Fibroblast of the aortic adventitia (primary cell): ENCODE measurements at regions not wholly inside any gene's neighbourhood (a gene's known extent, or its start where the extent isn't known, plus 50 kb on each side); places are given as distances from the start of the nearest gene placed in this dataset.
"Not testable (repeated sequence)": the region's sequence is repeated elsewhere in the genome, so short reads cannot be mapped to it uniquely, and the experiment has no call there.

Experiments used
- DNase-seq: peaks from one replicate; pipeline ENCODE4 v3.0.0-alpha.2; 2010; ENCODE audit warnings: low read depth
- H3K4me3 ChIP-seq: 2 replicates; pipeline ENCODE4 v1.5.1; 2011; ENCODE audit warnings: low read depth, mild to moderate bottlenecking, control low read depth, low read length, moderate library complexity
- TF ChIP-seq, protein P1 (sequence below): IDR thresholded peaks from 2 replicates; pipeline ENCODE4 v1.5.1; 2011; ENCODE audit warnings: mild to moderate bottlenecking, low read length, control low read depth, inconsistent platforms; ENCODE audit not compliant: insufficient read depth

DNA sequence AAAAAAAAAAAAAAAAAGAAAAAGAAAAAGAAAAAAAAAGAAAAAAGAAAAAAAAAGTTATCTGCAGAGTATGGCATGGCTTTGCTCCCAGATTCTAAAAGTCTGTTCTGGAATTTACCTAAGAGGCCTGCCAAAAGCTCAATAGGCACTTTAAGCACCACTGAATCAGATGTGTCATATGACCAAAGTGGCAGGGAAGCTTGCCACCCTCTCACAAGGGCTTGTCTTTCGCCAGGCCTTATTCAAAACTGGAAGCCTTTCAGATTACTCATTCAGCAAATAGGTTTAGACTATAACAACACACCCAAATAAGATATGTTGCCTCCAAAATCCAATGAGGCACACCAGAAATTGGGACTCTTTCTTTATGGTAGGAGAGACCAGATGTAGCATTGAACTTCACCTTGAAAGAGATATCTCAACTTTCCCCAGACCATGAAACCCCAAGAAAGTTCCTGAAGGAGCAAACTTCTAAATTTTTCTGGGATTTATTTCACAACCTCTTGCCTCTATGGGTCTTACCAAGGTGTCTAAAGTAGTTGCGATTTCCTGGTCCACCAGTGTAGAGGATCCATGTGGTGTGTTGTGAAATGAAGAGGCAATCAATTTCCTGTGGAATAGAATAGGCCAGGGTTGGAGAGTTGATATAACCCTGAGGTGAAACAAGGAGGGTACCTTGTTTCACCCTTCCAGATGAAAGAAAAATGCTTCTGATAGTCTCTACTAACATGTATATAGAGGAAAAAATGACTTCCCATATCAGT, 218.8 kb downstream of the DAD1 start:
- TF ChIP-seq, protein P1, sequence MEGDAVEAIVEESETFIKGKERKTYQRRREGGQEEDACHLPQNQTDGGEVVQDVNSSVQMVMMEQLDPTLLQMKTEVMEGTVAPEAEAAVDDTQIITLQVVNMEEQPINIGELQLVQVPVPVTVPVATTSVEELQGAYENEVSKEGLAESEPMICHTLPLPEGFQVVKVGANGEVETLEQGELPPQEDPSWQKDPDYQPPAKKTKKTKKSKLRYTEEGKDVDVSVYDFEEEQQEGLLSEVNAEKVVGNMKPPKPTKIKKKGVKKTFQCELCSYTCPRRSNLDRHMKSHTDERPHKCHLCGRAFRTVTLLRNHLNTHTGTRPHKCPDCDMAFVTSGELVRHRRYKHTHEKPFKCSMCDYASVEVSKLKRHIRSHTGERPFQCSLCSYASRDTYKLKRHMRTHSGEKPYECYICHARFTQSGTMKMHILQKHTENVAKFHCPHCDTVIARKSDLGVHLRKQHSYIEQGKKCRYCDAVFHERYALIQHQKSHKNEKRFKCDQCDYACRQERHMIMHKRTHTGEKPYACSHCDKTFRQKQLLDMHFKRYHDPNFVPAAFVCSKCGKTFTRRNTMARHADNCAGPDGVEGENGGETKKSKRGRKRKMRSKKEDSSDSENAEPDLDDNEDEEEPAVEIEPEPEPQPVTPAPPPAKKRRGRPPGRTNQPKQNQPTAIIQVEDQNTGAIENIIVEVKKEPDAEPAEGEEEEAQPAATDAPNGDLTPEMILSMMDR: no peak
- DNase-seq: peak; percentile 84
- H3K4me3 ChIP-seq: no peak overlapping the region

DNA sequence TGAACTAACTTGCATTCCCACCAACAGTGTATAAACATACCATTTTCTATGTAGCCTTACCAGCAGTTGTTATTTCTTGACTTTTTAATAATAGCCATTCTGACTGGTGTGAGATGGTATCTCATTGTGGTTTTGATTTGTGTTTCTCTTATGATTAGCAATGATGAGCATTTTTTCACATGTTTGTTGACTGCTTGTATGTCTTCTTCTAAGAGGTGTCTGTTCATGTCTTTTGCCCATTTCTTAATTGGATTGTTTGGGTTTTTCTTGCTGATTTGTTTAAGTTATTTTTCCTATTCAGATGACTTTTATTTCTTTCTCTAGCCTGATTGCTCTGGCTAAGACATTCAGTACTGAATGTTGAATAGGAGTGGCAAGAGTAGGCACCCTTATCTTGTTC, 230.3 kb downstream of the DAD1 start:
- no peak overlapping the region for H3K4me3 ChIP-seq
- DNase-seq: no peak
- TF ChIP-seq, protein P1: no peak

DNA sequence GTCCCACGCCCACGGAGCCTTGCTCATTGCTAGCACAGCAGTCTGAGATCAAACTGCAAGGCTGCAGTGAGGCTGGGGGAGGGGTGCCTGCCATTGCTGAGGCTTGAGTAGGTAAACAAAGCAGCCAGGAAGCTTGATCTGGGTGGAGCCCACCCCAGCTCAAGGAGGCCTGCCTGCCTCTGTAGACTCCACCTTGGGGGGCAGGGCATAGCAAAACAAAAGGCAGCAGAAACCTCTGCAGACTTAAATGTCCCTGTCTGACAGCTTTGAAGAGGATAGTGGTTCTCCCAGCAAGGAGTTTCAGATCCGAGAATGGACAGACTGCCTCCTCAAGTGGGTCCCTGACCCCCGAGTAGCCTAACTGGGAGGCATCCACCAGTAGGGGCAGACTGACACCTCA, 239.7 kb downstream of the DAD1 start:
- H3K4me3 ChIP-seq, DNase-seq: not testable (repeated sequence)

DNA sequence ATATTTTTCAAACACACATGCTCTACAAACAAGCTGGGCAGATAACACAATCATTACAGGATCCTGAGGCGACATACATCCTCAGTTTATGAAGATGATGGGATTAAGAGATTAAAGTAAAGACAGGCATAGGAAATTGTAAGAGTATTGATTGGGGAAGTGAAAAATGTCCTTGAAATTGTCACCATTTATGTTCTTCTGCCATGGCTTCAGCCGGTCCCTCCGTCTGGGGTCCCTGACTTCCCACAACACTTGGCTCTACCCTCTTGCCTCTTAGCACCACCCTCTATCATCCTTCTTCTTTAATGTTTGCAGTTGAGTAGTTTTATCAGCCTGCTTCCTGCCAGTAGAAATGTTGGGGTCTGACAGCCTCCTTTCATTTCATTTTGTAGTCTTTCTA, 244.4 kb downstream of the DAD1 start:
- TF ChIP-seq, protein P1: no peak

DNA sequence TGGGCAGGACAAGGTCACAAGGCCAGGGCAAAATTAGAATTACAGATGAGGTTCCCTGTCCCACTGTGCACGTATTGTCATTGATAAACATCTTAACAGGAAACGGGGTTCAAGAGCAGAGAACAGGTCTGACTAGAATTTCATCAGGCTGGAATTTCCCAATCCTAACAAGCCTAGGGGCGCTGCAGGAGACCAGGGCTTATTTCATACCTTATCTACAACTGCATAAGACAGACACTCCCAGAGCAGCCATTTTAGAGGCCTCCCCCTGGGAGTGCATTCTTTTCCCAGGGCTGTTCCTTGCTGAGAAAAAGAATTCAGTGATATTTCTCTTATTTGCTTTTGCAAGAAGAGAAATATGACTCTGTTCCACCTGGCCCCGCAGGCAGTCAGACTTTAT, 244.8 kb downstream of the DAD1 start:
- DNase-seq, H3K4me3 ChIP-seq: not testable (repeated sequence)

More for the DNA sequence above, 244.4 kb downstream of the DAD1 start:
- DNase-seq: no peak
- no peak overlapping the region for H3K4me3 ChIP-seq

DNA sequence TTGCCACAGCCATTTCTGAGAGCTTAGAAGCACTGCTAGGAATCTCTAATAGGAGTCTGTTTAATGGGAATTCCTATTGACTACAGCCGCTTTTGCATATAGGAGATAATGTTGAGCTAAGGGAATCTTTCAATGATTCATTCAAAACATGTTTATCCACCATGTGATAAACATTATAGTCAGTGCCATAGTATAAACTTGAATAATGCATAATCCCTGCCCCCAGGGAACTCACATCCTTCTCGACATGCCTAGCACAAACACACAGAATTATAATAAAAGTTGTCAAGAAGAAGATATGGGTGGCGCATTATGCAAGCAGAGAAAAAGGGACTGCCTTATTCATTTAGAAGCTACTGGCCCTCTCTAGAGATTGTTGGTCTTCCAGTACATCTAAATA, 248.0 kb downstream of the DAD1 start:
- no peak for DNase-seq
- TF ChIP-seq, protein P1: no peak
- no peak overlapping the region for H3K4me3 ChIP-seq

DNA sequence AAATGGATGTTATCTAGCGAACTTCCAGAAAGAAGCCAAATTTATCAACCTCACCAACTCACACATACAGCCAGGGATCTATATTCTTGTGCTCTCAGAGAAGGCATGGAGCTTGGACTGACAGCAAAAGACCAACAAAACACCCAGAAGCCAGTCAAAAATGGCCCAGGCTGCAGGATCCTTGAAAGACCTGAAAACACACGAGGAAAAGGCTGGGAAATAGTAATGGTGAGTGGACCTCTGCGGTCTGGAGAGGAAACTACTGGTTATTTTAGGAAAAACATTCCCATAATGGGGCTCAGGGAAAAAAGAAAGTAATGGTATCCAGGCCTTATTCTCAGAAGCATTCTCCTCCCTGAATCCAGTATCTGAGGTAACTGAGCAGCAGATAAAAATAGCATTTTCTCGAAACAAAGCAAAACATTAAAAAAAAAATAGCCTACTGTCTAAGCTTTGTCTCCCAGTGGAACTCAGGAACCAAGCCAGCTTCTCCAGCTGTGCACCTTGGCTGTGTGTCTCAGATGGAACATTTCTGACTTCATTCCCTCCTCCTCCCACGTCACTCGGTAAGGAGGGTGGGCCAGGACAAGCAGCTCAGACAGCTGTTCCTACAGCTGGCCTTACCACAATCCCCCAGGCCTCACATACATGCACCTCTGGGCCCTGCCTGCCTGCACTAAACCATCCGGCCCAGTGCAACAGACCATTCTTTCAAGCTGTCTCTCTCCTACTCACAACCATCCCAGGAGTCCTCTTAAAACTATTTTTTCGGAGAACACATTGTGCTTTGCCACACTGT, 249.9 kb downstream of the DAD1 start:
- DNase-seq: peak; percentile 91
- no peak overlapping the region for H3K4me3 ChIP-seq
- TF ChIP-seq, protein P1: no peak
